K562 (cell line): ENCODE measurements at regions not wholly inside any gene's neighbourhood (a gene's known extent, or its start where the extent isn't known, plus 50 kb on each side); places are given as distances from the start of the nearest gene placed in this dataset.

Source experiments
- ATAC-seq: fragments of 200-7000 bp; cut with Tn5 transposase; 3 replicates; pipeline ENCODE4 v1.9.1; 2020; ENCODE audit warnings: moderate library complexity
- BruUV-seq: library from RNA; stranded (reverse); fragments of 400-500 nt; replicated peaks from 2 replicates; lab custom pipeline; 2021; lab: Mats Ljungman, UMichigan
- CTCF ChIA-PET: fragments of 300-600 bp; formaldehyde crosslinking; extraction: SDS; loops from one replicate; lab custom pipeline; 2021; ENCODE audit warnings: low intra/inter-chr PET ratio; lab: Yijun Ruan, JAX
- POLR2A ChIA-PET: fragments of 300-600, 350-650 bp; sonication (Branson Sonifier 250); formaldehyde crosslinking; extraction: SDS; loops from one replicate; lab custom pipeline; 2021; ENCODE audit warnings: antibody characterized with exemption, inconsistent platforms; lab: Yijun Ruan, JAX
- DNase-seq, 4 experiments: peaks; one replicate each; pipeline versions ENCODE4 v3.0.0 to v3.0.0-alpha.2; 2011 to 2018; ENCODE audit warnings: low spot score in 3 of 4, mixed read lengths in 3 of 4; ENCODE audit errors: extremely low read depth in 1 of 4
- FAIRE-seq: peaks from 2 replicates; lab custom pipeline; 2011; peaks lifted over from hg19 to GRCh38; lab: Jason Lieb, UNC
- H2AFZ ChIP-seq: 2 replicates; pipeline ENCODE4 v1.6.0; 2011; ENCODE audit warnings: low read depth, low read length, control low read depth, inconsistent platforms
- H3K27ac ChIP-seq: fragments of 200-600 bp; 3 replicates; pipeline ENCODE4 v1.8.0; 2011; ENCODE audit warnings: low read depth, mild to moderate bottlenecking, control low read depth, inconsistent platforms, low read length, moderate library complexity, mixed read lengths; ENCODE audit errors: extremely low read depth
- H3K27me3 ChIP-seq, 2 experiments: fragments of 300-600 bp in 1 of 2; 2 replicates in 1 of 2; 3 replicates in 1 of 2; pipeline versions ENCODE4 v1.6.0 to v1.8.0; 2011; ENCODE audit warnings: inconsistent platforms in 2 of 2, low read length in 2 of 2, mild to moderate bottlenecking in 1 of 2, mixed read lengths in 1 of 2, moderate library complexity in 1 of 2; ENCODE audit not compliant: control insufficient read depth in 2 of 2, insufficient read depth in 2 of 2
- H3K36me3 ChIP-seq: fragments of 300-600 bp; 3 replicates; pipeline ENCODE4 v1.8.0; 2011; ENCODE audit warnings: mild to moderate bottlenecking, low read length, inconsistent platforms; ENCODE audit not compliant: control insufficient read depth, insufficient read depth
- H3K4me1 ChIP-seq, 2 experiments: fragments of 200-600 bp in 1 of 2; replicated peaks in 1 of 2; 2 replicates in 1 of 2; 3 replicates in 1 of 2; pipeline versions ENCODE4 v1.5.1 to v1.8.0; 2011; ENCODE audit warnings: inconsistent platforms in 2 of 2, low read length in 2 of 2, mild to moderate bottlenecking in 1 of 2, mixed read lengths in 1 of 2, moderate library complexity in 1 of 2; ENCODE audit not compliant: control insufficient read depth in 2 of 2, insufficient read depth in 2 of 2
- H3K4me2 ChIP-seq: 2 replicates; pipeline ENCODE4 v1.6.1; 2011; ENCODE audit warnings: low read length, control low read depth, inconsistent platforms, mixed read lengths; ENCODE audit not compliant: insufficient read depth
- H3K4me3 ChIP-seq: fragments of 200-600 bp; sonication (generic), shearing (Covaris generic); 2 replicates; pipeline ENCODE4 v1.5.1; 2016; ENCODE audit warnings: control low read depth, inconsistent platforms
- H3K79me2 ChIP-seq: fragments of 200-600 bp; 3 replicates; pipeline ENCODE4 v1.8.0; 2011; ENCODE audit warnings: low read length, inconsistent platforms; ENCODE audit not compliant: control insufficient read depth, insufficient read depth
- H3K9ac ChIP-seq, 2 experiments: 2 replicates each; pipeline versions ENCODE4 v1.6.0 to v1.6.1; 2011; ENCODE audit warnings: low read depth in 2 of 2, low read length in 2 of 2, control low read depth in 1 of 2, inconsistent platforms in 1 of 2, mild to moderate bottlenecking in 1 of 2, mixed read lengths in 1 of 2; ENCODE audit not compliant: insufficient read depth in 1 of 2
- H3K9me1 ChIP-seq: one replicate; pipeline ENCODE4 v1.6.0; 2011; ENCODE audit warnings: inconsistent platforms, mild to moderate bottlenecking, low read length, moderate library complexity; ENCODE audit not compliant: control insufficient read depth, insufficient read depth
- H3K9me3 ChIP-seq: replicated peaks from 2 replicates; pipeline ENCODE4 v1.5.1; 2011; ENCODE audit warnings: low read depth, low read length, inconsistent platforms; ENCODE audit not compliant: control insufficient read depth, insufficient read depth
- H4K20me1 ChIP-seq: replicated peaks from 2 replicates; pipeline ENCODE4 v1.6.1; 2011; ENCODE audit warnings: low read length, inconsistent platforms, mixed read lengths; ENCODE audit not compliant: control insufficient read depth, insufficient read depth
- LARP7 ChIP-seq: fragments of 450-650 bp; IDR thresholded peaks from 2 replicates; pipeline ENCODE4 v1.6.1; 2016
- SMARCB1 ChIP-seq: IDR thresholded peaks from 2 replicates; pipeline ENCODE4 v1.6.1; 2011; ENCODE audit warnings: improper control_type of control experiment, low read depth; ENCODE audit not compliant: insufficient read length
- SPI1 ChIP-seq: IDR thresholded peaks from 2 replicates; pipeline ENCODE4 v1.6.1; 2011; ENCODE audit warnings: low read depth, low read length, control low read depth, borderline replicate concordance
- TCF3 ChIP-seq: sonication (generic); formaldehyde crosslinking; IDR thresholded peaks from 2 replicates; pipeline ENCODE4 v1.4.0; 2020; ENCODE audit warnings: mild to moderate bottlenecking, missing genetic modification reagents
- ZNF146 ChIP-seq: IDR thresholded peaks from one replicate; pipeline ENCODE4 v1.6.1; 2018; ENCODE audit warnings: missing compliant biosample characterization; ENCODE audit not compliant: unreplicated experiment
- ZNF184 ChIP-seq: sonication (generic); formaldehyde crosslinking; IDR thresholded peaks from 2 replicates; pipeline ENCODE4 v1.5.0; 2020; ENCODE audit warnings: missing genetic modification reagents
- whole genome bisulfite sequencing: fragments of 100-300 bp; shearing (Covaris generic); methylation state at CpG from one replicate; pipeline ENCODE4 v1.1.6; 2016; ENCODE audit warnings: low coverage, mixed read lengths; ENCODE audit not compliant: insufficient coverage; ENCODE audit errors: missing lambda C conversion rate; 5-methylcytosine and 5-hydroxymethylcytosine counted together
- in situ Hi-C: fragments of 300-500 bp; cut with MboI; formaldehyde crosslinking; loops from 4 replicates; pipeline ENCODE4 v1.15.0; 2018; ENCODE audit warnings: inconsistent platforms, mixed read lengths
- intact Hi-C: fragments of 100-400 bp; cut with micrococcal nuclease; formaldehyde crosslinking; loops from 2 replicates; pipeline ENCODE4 v1.14.2; 2022

DNA sequence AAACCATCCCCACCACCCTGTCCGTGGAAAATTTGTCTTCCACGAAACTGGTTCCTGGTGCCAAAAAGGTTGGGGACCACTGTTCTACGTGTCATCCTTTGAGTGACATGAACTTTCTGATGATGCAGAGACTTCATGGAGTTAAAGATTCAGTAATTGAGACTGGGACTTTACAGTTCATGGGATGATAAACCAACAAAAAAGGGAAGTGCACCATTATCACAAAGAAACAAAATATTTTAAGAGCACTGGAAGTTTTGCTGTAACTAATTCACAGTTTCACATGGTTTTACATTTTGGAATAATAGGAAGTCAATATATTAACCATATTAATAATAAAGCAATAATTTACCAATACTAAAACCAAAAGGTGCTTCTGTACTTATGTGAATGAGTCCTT is 126.8 kb downstream of the AQP4 start:
- Histone ChIP-seq H3K4me2 (no peak overlapping the region), H3K79me2 (no peaks in the 10 kb centered on the region), H3K9me3 (no peaks in the 10 kb centered on the region), H3K36me3 (no peaks in the 10 kb centered on the region), H3K27ac (no peak overlapping the region), H2AFZ (no peak overlapping the region), H3K9me1 (no peaks in the 10 kb centered on the region), H3K9ac (no peak overlapping the region), H3K4me1 (no peaks in the 10 kb centered on the region), H4K20me1 (no peaks in the 10 kb centered on the region), H3K27me3 (no peaks in the 10 kb centered on the region), H3K4me3 (no peak overlapping the region)
- intact Hi-C loops (no loop called here), in situ Hi-C loops (no loop called here)
- no TSS peak for BruUV-seq
- no peak for FAIRE-seq
- no peak for DNase-seq
- TF ChIP-seq SPI1 (0 out of 2 replicates have a peak, but pooled peaks have one; percentile 5), TCF3 (CRISPR knock-in tag) (no peak), ZNF146 (CRISPR knock-in tag) (no peak), ZNF184 (CRISPR knock-in tag) (no peak), SMARCB1 (no peak)
- no peak for ATAC-seq
- 0% methylated on average over 3 of the region's 3 CpGs for WGBS
- POLR2A ChIA-PET: no interaction called here
- CTCF ChIA-PET: no interaction called here

DNA sequence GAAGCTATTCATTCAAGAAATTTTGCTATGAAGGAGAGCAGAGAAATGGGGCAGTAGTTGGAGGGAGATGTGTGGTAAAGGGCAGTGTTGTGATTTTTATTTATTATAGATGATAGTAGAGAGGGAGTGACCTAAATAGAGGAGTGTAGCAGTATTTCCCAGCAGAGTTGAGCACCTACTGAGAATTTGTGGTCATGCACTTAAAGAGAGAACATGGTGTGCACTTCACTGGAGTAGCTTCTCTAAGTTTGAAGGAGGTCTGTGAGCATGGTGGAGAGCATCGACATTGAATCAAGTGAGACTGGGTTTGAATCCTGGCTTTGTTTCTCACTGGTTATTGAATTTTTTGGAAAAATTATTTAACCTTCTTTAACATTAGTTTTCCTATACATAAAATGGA is 129.2 kb downstream of the AQP4 start:
- Histone ChIP-seq H3K9ac (no peak overlapping the region), H3K79me2 (no peaks in the 10 kb centered on the region), H3K9me3 (no peaks in the 10 kb centered on the region), H3K27ac (no peak overlapping the region), H3K4me1 (no peaks in the 10 kb centered on the region), H3K4me2 (no peak overlapping the region), H3K27me3 (no peaks in the 10 kb centered on the region), H3K36me3 (no peaks in the 10 kb centered on the region), H3K9me1 (no peaks in the 10 kb centered on the region), H2AFZ (no peak overlapping the region), H4K20me1 (no peaks in the 10 kb centered on the region)
- no peak for FAIRE-seq
- ChIA-PET POLR2A (no interaction called here), CTCF (no interaction called here)
- BruUV-seq: no TSS peak
- no peak for ATAC-seq
- no peak for DNase-seq
- in situ Hi-C loops: no loop called here
- intact Hi-C loops: no loop called here
- 0% methylated on average over 1 of the region's 1 CpG for WGBS
- TF ChIP-seq LARP7: no peak
- TF ChIP-seq, all 486 proteins: peak for 0
- H3K4me3 ChIP-seq: no peak overlapping the region
